Osteocyte (in vitro differentiated cells): ENCODE measurements at regions not wholly inside any gene's neighbourhood (a gene's known extent, or its start where the extent isn't known, plus 50 kb on each side); places are given as distances from the start of the nearest gene placed in this dataset.

Source experiments
- DNase-seq: peaks from one replicate; pipeline ENCODE4 v3.0.0; 2021; ENCODE audit warnings: mixed read lengths; ENCODE audit not compliant: unreplicated experiment; ENCODE audit errors: extremely low spot score
- H3K27ac Mint-ChIP-seq: one replicate; pipeline ENCODE4 v1.8.0; 2021; ENCODE audit warnings: mild to moderate bottlenecking, mixed read lengths; ENCODE audit not compliant: unreplicated experiment
- H3K27me3 Mint-ChIP-seq: one replicate; pipeline ENCODE4 v1.8.0; 2021; ENCODE audit warnings: mixed read lengths; ENCODE audit not compliant: unreplicated experiment
- H3K36me3 Mint-ChIP-seq: one replicate; pipeline ENCODE4 v1.8.0; 2021; ENCODE audit warnings: mixed read lengths; ENCODE audit not compliant: unreplicated experiment
- H3K4me1 Mint-ChIP-seq: one replicate; pipeline ENCODE4 v1.8.0; 2021; ENCODE audit warnings: mixed read lengths; ENCODE audit not compliant: unreplicated experiment
- H3K4me3 Mint-ChIP-seq: one replicate; pipeline ENCODE4 v1.8.0; 2021; ENCODE audit warnings: mild to moderate bottlenecking, moderate library complexity, mixed read lengths; ENCODE audit not compliant: unreplicated experiment
- H3K9me3 Mint-ChIP-seq: one replicate; pipeline ENCODE4 v1.8.0; 2021; ENCODE audit warnings: mixed read lengths; ENCODE audit not compliant: unreplicated experiment
- TF ChIP-seq, protein P1 (sequence below): fragments of 200-600 bp; sonication (generic); IDR thresholded peaks from 2 replicates; pipeline ENCODE4 v1.5.0; 2021; ENCODE audit warnings: antibody characterized with exemption, mild to moderate bottlenecking, moderate library complexity

DNA sequence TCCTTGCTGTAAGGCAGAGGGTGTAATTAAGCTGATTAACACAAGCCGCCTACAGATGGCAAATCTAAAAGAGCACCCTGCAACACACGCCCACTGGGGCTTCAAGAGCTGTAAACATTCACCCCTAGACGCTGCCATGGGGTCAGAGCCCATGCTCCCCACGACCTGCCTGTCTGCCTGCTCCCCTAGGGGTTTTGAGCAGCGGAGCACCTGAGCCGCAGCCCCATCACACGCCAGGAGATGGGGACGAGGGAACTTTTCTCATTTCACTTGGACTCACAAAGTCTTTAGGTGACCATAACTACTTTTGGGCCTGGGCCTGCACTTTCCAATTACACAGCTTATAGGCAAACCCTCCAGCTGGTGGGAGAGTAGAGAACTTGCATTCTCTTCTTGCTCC, 99.0 kb upstream of the SOX4 start:
- H3K9me3 Mint-ChIP-seq: no peaks in the 10 kb centered on the region
- no peak for DNase-seq
- peaks cover 5% of the 10 kb centered on the region for H3K27me3 Mint-ChIP-seq
- H3K4me1 Mint-ChIP-seq: peaks cover 17% of the 10 kb centered on the region
- no peak overlapping the region for H3K4me3 Mint-ChIP-seq
- no peak overlapping the region for H3K27ac Mint-ChIP-seq
- TF ChIP-seq, protein P1, sequence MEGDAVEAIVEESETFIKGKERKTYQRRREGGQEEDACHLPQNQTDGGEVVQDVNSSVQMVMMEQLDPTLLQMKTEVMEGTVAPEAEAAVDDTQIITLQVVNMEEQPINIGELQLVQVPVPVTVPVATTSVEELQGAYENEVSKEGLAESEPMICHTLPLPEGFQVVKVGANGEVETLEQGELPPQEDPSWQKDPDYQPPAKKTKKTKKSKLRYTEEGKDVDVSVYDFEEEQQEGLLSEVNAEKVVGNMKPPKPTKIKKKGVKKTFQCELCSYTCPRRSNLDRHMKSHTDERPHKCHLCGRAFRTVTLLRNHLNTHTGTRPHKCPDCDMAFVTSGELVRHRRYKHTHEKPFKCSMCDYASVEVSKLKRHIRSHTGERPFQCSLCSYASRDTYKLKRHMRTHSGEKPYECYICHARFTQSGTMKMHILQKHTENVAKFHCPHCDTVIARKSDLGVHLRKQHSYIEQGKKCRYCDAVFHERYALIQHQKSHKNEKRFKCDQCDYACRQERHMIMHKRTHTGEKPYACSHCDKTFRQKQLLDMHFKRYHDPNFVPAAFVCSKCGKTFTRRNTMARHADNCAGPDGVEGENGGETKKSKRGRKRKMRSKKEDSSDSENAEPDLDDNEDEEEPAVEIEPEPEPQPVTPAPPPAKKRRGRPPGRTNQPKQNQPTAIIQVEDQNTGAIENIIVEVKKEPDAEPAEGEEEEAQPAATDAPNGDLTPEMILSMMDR: no peak
- H3K36me3 Mint-ChIP-seq: no peaks in the 10 kb centered on the region

- Mint-ChIP-seq H3K27me3 (peaks cover 5% of the 10 kb centered on the region), H3K4me3 (no peak overlapping the region), H3K27ac (peak overlapping the region; percentile 62), H3K9me3 (no peaks in the 10 kb centered on the region), H3K36me3 (no peaks in the 10 kb centered on the region), H3K4me1 (peaks cover 20% of the 10 kb centered on the region)
- DNase-seq: no peak
- TF ChIP-seq, protein P1: no peak
These were observed 97.4 kb upstream of the SOX4 start for GRCh38 chr6:21496196-21496595.

DNA sequence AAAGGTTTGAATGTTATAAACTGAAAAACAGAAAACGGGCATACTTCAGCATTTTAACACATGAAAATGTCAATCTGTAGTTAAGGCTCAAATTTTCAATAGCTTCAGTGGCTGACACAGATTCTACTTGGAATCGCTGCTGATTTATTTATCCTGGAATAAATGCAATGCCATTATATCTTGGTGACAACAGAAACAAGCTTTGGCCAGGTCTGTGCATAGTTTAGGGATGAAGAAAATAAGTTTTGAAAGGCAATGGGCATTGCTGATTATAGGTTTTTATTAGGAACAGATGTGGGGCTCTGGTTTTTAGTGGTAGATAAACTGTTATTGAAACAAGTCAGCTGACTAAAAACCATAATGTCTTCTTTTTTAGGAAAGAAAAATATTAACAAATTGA, 96.8 kb upstream of the SOX4 start:
- Mint-ChIP-seq H3K36me3 (no peaks in the 10 kb centered on the region), H3K27ac (no peak overlapping the region), H3K4me1 (peaks cover 20% of the 10 kb centered on the region), H3K4me3 (no peak overlapping the region), H3K27me3 (peaks cover under 1% of the 10 kb centered on the region), H3K9me3 (no peaks in the 10 kb centered on the region)
- no peak for DNase-seq
- TF ChIP-seq, protein P1: no peak

DNA sequence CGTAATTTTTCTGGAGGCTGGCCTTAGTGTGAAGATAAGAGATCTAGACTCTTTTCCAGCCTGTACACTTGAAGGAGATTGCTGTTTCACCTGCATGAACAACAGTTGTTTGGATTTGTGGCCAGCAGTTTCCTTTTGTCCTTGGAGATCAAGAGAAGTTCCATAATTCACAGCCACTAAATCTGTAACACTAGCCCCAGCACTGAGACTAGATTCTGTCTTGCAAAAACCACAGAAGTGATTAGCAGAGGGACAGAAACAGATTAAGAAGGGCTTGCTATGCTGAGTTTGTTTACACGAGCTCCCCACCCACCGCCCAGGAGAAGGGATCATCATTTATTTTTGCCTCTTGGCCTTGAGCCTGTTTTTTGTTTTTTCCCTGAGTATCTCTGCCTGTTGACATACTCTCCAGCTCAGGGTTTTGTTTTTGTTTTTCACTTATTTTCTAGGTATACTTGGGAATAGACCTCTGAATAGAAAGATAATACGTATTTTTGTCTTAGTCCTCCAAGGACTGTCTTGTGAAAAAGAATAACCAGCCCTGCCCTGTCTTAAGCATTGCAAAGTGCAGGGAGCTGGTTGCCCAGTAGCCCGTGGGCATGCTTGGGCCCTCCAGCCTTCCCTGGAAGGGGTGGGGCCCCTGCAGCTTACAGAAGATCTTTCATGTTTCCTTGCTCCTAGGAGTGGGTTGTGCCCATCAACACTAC, 93.1 kb upstream of the SOX4 start:
- H3K36me3 Mint-ChIP-seq: no peaks in the 10 kb centered on the region
- no peaks in the 10 kb centered on the region for H3K27me3 Mint-ChIP-seq
- no peak overlapping the region for H3K4me3 Mint-ChIP-seq
- H3K4me1 Mint-ChIP-seq: peaks cover 20% of the 10 kb centered on the region
- H3K27ac Mint-ChIP-seq: no peak overlapping the region
- no peak for DNase-seq
- TF ChIP-seq, protein P1: no peak
- H3K9me3 Mint-ChIP-seq: no peaks in the 10 kb centered on the region

GRCh38 chr6:21501021-21501354, 92.6 kb upstream of the SOX4 start:
- H3K4me3 Mint-ChIP-seq: no peak overlapping the region

More at GRCh38 chr6:21501021-21501354, 92.6 kb upstream of the SOX4 start:
- H3K4me1 Mint-ChIP-seq: peaks cover 15% of the 10 kb centered on the region
- TF ChIP-seq, protein P1: no peak
- H3K27ac Mint-ChIP-seq: no peak overlapping the region
- no peaks in the 10 kb centered on the region for H3K36me3 Mint-ChIP-seq
- no peaks in the 10 kb centered on the region for H3K27me3 Mint-ChIP-seq
- DNase-seq: no peak
- no peaks in the 10 kb centered on the region for H3K9me3 Mint-ChIP-seq
